ENCODE measurements at regions not wholly inside any gene's neighbourhood (a gene's known extent, or its start where the extent isn't known, plus 50 kb on each side); places are given as distances from the start of the nearest gene placed in this dataset.

DNA sequence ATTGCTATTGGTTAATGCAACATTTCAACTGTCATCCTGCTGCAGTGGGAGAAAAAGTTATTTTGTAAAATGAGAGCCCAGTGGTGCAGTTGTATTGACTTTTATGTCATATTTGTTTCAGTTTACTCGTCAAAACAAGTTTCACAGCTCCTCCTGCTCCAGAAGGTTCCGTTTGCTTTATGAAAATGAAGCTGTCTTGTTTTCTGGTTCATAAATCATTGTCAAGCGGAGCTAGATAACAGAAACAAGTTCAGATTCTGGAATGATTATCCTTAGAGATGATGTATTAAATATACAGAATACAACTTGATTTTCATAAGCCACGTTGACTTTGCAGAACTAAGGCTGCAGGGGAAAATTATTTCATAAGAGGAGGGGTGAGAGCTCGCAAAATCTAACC is 970.5 kb upstream of the NR2F2 start:
- no peak for DNase-seq

DNA sequence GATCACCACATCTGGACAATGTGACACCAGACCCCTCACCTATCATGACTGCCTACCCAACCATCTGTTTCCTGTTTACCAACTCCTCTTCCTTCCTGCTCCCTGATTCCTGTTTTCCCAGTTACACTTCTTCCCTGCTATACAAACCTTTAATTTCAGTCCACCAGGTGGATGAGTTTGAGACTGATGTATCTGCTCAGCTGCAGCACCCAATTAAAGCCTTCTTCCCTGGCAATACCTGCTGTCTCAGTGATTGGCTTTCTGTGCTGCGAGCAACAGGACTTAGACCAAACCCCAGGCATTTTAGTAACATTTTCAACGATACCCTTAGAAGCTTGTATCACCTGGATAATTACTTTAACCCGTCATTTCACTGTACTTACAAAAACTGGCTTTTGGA is 968.2 kb upstream of the NR2F2 start:
- no peak for DNase-seq

DNA sequence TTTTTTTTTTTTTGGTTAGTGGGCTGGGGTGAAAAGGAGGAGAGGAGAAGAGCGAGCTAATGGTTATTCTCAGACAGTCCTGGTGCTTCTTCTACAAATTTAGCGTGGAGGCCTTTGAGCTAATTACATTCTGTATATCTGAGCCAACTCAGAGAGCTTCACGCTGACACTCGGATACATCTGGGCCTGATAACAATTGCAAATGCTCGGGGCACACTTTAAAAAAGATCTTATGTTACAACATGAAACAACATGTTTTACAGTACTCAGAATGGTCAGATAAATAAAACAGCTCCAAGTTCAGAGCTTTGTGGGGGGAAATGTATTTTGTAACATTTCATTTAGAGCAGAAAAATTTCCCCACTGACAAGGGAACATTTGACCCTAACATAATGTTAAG is 966.9 kb upstream of the NR2F2 start:
- DNase-seq, result no peak

DNA sequence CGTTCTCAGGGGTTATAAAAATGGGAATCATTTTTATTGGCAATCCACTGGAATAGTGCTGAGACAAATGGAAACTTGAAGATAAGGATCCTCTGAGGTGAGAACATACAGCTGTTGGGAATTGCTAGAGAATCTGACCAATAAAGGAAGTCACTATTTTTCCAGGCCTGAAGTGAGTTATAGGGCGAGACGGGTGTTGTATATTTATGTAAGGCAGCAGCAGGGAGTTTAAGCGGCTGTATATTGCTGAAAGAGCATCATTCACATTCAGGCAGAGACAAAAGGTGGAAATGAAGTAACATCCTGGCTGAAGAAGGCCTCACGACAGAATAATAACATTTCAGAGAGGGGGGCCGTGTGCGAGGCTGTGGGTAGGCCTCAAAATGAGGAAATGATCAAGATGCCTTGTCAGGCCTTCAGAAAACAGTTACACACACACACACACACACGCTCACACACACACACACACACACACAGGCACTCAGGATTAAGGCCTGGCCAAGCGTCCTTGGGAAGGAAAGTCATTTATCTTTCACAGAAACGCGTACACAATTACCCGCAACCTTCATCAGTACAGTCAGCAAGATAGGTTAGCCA is 964.9 kb upstream of the NR2F2 start:
- no peak for DNase-seq

DNA sequence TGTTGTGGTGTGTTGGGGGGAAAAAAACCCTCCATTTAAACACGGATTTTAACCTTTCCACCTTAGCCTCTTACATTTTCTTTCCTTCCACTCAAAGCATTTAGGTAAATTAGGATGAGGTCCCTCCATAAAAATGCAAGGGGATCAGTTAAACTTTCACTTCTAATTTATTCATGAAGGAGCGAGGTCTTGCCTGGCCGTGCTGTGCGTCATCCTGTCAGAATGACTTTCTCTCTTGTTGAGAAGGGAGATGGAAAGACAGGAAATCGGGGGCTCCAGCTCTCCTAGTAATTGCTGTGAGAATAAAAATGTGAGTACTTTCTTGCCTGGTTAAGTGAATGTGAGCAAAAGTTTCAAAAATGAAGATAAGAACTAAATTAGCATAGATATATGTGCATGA is 962.3 kb upstream of the NR2F2 start:
- no peak for DNase-seq

DNA sequence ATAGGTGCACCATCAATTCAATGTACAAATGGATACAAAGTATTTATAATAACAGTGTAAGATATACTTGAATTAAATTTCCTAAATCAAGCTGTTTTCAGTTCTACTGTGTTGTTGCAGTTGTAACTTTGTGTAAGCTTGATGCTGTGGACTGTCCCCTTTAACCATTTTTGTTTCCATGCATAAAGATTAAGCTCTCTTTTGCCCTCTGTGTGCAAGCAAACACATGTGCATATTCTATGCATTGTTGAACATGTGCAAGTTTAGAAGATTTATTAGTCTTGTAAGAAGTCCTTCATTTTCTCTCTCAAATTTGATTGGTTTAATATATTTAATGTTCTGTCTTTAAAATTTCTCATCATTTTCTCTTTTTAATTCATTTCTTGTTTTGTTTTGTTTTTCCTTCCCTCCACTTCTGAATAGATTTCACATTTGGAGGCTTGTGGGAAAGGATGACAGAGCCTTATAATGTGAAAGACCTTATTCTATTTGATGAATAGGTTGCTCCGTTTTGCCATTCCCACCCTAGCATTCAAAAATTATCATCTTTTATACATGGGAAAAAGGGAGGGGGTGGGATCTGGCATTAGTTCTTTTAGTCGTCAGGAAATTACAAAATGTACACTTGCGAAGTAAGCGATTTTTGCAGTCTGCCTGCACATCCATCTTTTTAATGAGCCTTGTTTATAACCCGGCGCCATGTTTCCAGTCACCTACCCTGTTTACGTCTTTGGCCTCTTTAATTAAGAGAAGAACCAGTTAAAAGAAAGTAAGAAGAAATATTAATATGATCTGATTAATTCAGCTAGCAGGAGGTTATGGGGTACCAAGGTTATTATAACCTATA is 961.5 kb upstream of the NR2F2 start:
- DNase-seq, result no peak

DNA sequence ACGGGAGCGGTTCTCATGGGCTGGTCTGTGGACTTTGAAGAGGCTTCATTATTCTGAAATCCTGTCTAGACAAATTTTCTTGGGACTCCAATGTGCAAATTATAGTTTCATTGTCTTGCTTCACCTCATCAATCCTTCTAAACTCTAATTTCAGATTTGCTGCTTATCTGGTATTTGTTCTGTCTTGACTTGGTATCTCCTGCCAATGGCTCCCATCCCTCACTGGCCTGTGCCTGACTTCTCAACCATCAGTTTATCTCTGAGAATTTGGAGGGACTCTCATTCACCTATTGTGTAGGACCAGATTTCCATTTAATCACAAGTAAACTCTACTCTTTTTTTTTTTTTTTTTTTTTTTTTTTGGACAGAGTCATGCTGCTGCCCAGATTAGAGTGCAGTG is 960.2 kb upstream of the NR2F2 start:
- no peak for DNase-seq

DNA sequence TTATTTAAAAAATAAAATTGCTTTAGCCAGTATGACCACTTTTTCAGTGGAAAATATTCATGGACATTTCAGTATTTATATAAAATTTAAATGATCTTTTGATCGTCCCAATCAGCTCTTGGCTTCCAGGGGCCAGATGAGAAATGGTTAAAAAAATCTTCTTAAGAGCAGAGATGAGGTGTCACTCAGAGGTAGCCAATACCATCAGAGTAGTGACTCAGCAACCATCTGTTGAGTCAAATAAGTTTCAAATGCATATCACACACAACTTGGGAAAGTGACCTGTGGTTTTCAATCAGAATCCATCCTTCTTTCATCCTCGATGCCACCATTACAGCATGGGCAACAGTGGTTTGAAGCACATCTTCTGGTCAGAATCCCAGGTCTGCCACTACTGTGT is 958.8 kb upstream of the NR2F2 start:
- no peak for DNase-seq

DNA sequence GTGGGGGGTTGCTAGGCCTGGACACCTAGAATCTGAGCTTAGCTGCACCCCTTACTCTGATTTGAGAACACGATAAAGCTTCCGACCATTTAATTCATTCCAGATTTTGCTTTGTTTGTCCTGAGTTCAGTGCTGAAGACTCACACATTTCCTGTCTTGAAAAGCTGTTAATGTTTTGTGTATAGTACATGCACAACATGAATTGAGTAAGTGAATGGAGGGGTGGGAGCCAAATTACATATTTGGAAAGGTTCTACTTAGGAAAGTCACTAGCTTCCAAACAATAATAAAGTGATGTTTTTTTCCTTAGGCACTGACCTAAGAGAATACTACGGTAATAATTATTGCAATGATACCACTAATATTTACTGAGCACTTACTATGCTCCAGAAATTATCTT is 955.2 kb upstream of the NR2F2 start:
- no peak for DNase-seq

DNA sequence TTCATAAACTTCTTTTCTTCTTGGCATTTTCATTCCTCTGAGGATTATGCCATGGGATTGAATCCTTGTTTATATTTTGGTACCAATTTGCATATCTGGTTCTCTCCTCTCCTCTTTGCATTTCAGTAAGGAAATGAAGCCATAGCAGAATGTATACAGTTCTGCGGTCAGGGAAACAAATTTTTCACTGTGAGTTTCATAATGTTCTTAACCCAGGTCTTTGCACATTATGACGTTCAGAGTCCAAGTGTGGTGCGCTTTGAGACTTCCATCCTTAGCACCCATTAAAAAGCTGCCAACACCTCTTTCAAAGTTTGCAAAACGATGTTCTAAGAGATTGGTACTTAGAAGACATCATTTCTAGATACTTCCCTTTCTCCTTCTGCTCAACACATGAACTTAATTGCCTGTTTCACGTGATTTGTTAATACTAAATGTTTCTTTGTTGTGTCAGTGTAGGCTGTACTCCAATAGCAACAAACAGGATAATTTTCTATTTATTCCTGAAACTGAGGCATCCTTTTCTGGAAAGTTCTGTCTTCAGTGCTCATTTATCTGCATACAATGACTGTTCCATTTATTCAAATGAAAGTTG is 953.1 kb upstream of the NR2F2 start:
- no peak for DNase-seq

DNA sequence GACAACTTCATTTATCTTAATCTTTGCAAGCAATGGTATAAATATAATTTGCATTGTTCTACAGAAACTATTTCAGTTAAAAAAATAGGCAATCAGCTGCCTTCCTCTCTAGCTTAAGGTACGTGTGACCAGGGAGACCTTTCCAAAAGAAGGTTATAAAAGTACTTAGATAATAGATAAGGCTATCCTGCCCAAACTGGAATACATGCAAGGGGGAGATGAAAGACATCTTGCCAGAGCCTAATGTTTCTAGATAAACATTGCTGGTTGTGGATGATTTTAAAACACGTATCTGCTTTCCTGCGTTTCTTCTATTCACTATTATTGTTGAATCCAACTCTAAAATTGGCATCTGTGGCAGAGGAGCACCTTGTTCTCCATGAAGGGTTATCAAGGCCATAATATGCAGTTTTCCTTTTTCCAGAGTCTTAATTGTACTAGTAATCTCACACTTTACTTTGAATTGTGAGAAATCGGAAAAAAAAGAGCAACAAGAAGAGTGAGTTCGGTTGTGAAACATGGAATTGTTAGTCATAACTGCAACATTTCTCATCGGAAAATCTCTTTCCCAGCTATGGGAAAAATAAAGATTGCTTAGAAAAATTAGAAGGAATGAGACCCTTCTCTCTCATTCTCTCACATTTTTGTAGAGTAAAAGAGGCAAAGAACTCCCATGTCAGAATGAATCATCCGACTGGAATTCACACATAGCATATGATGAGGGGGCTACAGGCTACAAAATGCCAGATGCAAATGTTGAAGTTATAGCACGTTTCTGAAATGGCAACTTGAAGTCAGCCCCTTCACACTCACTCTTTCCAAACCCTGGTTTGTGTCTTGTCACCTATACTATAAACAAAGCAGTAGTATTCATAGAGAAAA is 936.1 kb upstream of the NR2F2 start:
- no peak for DNase-seq

DNA sequence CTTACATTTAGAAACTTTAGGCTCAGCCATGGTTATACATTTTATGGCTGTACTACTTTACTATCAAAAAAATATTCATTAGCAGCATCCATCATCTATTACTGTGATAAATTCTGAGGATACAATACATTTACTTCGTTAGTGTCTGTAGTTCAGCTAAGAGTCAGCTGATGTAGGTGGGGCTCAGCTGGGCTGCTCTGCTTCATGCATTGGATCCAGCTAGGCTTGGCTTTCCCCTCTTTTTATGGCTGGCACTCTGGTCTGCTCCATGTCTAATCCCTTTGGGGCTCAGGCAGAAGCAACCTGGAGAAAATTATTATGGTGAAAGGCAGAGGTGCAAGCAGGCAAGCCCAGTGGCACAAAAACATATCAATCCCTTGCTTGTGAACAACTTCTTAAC is 930.1 kb upstream of the NR2F2 start:
- no peak for DNase-seq

DNA sequence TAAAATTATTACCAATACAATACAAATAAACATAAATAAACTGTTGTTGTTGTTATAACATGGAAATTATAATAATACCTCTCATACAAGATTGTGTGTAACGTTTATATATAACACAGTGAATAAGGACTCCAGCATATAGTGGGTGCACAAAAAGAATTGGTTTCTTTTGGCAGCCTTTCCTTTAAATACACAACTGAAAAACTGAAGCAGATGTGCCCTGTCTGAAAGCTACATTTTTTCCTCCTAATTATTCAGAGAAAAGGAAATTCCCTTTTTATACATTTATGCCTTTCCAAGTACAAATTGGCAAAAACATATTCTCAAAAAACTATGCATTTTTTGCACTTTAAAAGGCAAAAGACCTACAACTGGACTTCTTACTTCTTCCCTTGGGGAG is 928.9 kb upstream of the NR2F2 start:
- no peak for DNase-seq

DNA sequence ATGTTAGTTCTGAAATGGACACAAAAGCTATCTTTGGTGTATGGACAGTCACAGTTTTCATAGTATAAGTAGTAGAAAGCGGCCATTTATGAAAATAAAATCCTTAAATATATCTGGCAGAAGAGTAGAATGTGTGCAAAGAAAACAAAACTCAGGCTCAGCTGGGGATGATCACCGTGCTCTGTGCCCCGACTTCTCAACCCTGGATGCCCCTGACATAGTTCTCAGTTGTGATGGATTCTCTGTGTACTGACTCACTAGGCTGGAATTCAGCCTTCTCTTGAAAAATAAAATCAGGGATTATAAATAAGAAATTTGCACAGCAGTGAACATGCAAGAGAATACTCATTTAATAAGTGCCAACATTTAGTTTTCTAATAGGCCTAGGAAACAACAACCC is 925.1 kb upstream of the NR2F2 start:
- no peak for DNase-seq

DNA sequence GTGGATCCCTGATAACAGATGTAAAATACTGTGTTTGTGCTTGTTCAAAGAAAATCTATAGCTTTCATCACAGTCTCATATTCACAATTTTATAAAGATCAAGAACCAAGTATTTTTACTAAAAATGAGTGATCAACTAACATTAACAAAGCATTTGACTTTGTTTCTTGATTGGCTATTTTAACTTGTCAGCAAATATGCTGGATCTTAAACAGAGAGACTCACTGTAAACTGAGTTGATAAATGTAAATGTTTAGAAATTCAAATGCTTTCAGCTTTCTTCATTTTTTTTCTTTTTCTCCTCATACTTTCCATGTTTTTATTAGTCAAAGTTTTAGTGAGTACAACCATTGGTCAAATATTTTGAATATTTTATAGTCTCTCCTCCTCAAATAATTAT is 923.0 kb upstream of the NR2F2 start:
- no peak for DNase-seq

DNA sequence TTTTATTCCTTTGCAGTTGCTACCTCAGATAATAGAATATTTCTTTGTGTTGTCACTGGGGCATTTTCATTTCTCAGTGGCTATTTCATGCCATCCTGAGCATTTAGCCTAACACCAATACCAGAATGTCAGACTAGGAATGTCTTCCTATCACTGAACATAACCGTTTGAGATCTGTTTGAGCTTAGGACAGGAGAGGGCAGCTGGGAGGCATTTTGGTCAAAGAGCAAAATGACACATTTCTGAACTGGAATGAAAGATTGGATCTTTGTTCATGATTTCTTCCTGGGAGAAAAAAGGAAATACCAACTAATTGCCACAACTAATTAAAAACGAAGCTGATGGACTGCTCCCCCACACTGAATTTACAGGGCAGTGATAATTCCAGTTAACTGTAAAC is 921.3 kb upstream of the NR2F2 start:
- no peak for DNase-seq

DNA sequence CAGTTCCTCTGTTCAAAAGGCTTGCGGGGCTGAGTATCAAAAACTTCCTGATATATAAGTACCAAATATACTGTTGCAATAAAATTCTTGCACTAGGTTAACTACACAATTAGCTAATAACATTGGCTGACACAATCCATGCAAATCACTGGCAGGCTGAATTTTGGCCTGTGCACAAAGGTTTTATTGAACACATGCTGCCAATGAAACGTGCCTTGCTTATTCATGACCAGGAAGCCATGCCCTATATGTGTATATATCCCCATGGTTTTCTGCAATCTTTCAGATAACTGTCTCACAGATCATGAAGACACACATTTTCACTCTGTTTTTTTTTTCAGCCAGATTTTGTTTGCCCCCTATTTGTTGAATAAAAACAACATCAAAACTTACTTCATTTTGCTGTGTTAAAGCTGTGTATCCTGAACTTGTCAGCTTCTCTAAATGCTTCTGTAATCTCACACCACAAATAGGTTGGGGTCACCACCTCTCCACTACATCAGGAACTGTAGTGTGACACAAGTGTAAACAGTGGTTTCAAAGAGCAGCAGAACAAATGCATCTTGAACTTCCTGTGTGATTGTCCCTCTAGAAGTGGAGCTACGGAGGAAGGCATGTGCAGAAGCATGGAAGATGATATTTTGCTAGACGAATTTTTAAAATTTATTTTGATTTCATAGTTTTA is 920.7 kb upstream of the NR2F2 start:
- no peak for DNase-seq

DNA sequence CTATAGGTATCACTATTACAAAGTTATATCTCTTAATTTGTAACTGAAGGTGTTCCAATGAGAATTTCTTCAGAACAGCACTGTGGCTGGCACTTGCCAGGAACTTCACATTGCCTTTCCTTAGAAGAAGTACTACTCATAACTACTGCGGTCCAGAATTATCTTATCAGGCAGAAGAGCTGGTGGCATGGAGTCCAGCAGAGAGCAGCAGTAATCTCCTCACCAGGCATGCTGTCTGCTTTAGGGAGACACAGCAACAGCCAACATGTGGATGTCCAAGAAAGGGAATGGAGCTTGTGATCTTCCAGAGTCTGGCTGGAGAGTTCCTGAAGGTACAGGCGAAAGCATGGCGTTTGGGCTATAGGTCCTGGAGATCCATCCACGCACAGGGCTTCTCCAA is 919.7 kb upstream of the NR2F2 start:
- DNase-seq, result no peak

DNA sequence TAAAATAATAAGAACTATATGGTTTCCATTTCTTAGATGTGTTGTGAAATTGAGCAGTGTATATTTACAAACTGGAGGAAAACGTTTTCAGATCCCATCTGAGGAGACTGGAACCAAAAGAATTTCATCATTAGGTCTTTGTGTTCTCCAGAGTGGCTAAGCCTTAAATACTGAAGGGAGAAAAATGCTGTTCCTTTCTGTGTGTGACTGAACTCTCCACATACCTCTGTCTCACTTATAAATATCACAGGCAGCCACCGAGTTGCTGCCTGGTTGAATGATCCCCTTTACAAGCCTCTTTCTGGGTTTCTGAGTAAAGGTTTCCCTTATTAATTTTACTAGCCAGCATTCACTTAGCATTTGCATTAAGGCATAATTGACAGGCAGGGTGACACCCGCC is 913.9 kb upstream of the NR2F2 start:
- DNase-seq, result no peak

DNA sequence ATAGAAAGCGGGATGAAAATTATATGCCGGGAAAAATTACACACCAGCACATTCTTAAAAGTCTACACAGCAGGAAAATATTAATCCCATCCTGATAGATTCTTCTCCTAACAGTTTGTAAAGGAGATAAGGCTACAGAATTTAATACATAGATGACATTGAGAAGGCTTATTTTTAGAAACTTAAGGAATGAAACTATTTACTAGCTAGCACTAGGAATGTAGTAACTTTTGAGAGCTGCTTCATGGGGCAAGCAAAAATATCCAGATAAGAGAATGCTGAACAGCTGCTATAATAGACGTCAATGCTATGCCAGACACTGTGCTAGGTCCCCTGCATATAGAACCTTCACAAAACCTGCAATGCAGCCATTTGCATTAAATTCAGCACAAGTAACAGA is 912.7 kb upstream of the NR2F2 start:
- DNase-seq, result no peak

DNA sequence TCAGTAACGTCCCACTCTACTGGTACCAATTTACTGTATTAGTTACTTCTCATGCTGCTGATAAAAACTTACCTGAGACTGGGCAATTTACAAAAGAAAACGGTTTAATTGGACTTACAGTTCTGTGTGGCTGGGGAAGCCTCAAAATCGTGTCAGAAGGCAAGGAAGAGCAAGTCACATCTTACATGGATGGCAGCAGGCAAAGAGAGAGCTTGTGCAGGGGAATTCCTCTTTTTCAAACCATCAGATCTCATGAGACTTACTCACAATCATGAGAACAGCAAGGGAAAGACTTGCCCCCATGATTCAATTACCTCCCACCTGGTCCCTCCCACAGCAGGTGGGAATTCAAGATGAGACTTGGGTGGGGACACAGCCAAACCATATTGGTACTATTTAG is 908.2 kb upstream of the NR2F2 start:
- no peak for DNase-seq

DNA sequence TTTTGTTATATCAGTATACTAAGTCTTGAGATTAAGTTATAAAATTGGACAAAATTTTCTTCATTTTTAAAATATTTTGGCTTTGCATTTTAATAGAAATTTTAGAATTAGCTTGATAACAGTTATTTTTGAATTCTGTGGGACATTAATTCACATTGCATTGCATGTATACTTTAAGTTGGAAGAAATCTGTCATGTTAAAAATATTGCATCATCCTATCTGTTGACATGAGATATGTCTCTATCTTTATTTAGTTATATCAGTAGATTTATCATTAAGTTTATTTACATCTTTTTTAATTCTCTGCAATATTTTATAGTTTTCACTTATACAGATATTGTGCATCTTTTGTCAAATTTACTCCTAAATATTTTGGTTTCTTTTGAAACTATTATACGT is 904.6 kb upstream of the NR2F2 start:
- DNase-seq, result no peak

DNA sequence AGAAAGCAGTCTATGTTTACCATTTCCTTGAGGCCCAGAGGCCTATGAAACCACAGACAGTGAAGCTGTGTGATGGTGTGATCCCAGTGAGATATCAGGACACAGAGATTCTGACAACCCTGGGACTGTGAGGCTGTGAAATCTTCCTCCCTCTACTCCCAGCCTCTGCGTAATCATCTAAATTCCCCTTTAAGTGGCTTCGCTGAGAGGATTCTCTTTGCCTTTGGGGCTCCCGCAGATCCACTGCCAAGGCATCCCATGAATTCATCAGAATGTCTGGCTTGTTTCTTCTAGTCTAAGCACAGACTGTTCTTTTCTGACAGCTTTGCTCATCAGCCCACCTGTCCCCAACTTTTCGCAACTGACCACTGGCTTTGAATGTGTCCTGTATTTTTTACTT is 901.2 kb upstream of the NR2F2 start:
- no peak for DNase-seq

Measured in SHP77 (cell line).